HG03432 (cell line): ENCODE measurements at regions not wholly inside any gene's neighbourhood (a gene's known extent, or its start where the extent isn't known, plus 50 kb on each side); places are given as distances from the start of the nearest gene placed in this dataset.
"Not testable (repeated sequence)": the region's sequence is repeated elsewhere in the genome, so short reads cannot be mapped to it uniquely, and the experiment has no call there.

Experiments used
- ATAC-seq: cut with Tn5 transposase; IDR thresholded peaks from one replicate; pipeline ENCODE4 v1.9.1; 2021; ENCODE audit warnings: mild to moderate bottlenecking, moderate library complexity; ENCODE audit not compliant: unreplicated experiment

GRCh38 chr13:58712191-58712590 is 1080.6 kb downstream of the PCDH17 start:
- ATAC-seq: no peak

- ATAC-seq: not testable (repeated sequence)
Measured at GRCh38 chr13:58714016-58714415, 1082.5 kb downstream of the PCDH17 start.

GRCh38 chr13:58721273-58721672 is 1089.7 kb downstream of the PCDH17 start:
- ATAC-seq: no peak

DNA sequence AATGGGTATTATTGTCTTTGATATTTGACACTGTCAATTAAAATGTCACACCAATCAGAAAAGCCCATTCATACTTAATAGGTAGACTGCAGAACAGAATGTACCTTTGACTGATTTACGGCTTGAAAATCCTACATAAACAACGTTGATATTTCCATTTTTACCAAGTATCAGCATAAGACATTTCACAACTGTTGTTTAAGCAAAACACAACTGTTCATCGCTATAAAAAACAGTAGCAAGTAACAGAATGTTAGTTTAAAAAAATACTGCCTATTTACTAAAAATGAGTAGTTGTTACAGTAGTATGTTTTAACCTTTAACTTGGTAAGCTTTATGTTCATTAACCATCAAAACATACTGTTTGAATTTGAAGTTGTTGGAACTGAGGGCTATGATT is 1096.6 kb downstream of the PCDH17 start:
- no peak for ATAC-seq

GRCh38 chr13:58729361-58729760 is 1097.8 kb downstream of the PCDH17 start:
- no peak for ATAC-seq

- no peak for ATAC-seq
Measured at GRCh38 chr13:58744686-58745085, 1113.1 kb downstream of the PCDH17 start.

GRCh38 chr13:58767566-58767965 is 1136.0 kb downstream of the PCDH17 start:
- no peak for ATAC-seq

GRCh38 chr13:58773280-58773859 is 1141.8 kb downstream of the PCDH17 start:
- no peak for ATAC-seq

GRCh38 chr13:58782736-58783135 is 1151.2 kb downstream of the PCDH17 start:
- ATAC-seq: no peak

GRCh38 chr13:58792854-58793253 is 1161.3 kb downstream of the PCDH17 start:
- ATAC-seq: no peak

DNA sequence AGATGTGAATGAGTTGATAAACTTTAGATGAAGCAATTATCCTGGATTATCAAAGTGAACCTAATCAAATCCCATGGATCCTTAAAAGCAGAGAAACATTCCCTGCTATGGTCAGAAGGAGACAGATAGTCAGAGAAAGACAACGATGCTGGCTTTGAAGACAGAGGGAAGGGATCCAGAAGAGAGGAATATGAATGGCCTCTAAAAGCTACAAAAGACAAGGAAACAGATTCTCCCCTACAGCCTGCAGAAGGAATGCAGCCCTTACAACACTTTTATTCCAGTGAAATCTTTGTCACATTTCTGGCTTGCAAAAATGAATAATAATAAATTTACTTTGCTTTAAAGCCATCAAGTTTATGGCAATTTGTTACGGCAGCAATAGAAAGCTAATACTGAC is 1164.2 kb downstream of the PCDH17 start:
- ATAC-seq: no peak

DNA sequence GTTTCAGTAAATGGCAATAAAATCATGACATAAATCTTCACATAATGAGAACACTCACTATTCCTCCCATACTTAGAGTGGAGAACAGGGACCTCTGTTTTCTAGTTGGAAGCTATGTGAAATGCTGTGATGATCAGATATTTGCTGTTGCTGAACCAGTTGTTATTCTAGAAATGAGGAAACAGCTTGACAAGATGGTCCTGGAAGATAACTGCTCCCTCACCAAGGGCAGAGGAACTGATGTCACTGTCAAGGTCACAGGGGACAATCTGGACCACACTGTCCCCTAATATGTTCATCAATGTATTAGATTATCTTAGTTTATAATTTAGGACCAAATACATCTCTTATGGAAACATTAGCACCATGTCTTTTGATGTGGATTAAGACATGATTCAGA is 1173.3 kb downstream of the PCDH17 start:
- no peak for ATAC-seq

DNA sequence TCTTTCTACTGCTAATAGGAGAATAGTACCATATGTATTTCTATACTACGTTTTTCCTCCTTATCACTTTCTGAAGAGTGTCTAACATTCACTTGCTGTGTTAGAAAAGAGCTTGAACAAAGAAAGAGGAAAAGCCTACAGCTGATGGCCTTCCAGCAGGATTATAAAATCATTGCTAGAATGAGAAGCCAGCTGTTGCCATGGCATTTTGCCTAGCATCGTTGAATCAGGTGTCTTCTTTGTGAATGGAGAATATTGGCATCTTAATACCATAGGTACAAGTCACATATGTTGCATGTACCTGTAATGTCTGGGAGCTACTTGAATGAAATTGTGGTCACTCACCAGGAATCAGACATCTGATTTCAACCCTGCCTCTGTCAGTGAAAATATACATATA is 1174.9 kb downstream of the PCDH17 start:
- ATAC-seq: no peak

DNA sequence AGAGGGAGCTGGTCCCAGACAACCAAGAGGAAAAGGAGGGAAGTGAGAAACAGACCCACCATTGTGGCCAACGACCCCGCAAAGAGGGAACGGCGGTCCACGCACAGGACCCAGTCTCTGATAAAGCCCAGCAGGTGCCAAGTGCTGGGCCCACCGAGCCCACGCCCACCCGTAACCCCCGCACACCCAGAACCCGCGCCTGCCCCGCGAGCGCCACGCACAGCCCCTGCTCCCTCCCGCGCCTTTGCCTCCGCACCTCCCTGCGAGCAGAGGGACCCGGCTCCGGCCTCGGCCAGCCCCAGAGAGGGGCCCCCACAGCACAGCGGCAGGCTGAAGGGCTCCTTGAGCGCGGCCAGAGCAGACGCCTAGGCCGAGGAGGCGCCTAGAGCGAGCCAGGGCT is 1192.2 kb downstream of the PCDH17 start:
- no peak for ATAC-seq

DNA sequence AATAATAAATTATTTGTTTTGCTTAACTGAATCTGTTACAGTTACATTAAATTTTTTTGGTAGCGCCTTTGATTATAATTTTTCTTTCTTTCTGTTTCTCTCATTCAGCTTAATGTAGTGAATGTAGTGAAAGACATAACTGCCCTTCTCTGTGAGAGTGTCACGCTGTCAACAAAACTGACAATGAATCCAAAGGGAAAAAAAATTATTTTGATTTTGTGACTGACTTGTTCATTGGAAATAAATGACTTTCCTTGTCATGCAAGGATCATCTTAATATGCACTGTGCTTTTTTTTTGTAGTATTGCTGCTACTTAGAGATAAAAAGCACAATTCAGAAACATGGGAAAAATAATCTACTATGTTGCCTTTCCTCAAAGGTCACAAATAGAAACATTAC is 1196.4 kb downstream of the PCDH17 start:
- ATAC-seq: no peak

DNA sequence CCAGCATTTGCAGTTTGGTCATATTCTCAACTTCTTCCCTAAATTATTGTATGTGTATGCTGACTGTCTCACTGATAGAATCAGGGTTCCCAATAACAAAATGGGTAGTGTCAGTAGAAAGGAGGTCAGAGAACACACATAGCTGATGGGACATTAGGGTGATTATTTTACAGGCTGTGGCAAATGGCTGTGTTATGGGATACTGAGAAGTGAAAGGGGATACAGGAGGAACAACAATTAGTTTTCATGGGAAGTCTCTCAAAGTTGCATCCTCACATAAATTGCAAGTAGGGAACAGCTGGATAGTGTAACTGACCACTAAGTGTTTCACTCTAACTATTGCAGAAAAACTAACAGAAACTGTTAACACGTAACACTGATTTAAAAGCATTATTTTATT is 1199.3 kb downstream of the PCDH17 start:
- no peak for ATAC-seq

- ATAC-seq: no peak
Measured at GRCh38 chr13:58838615-58839014, 1207.1 kb downstream of the PCDH17 start.

GRCh38 chr13:58843071-58843470 is 1211.5 kb downstream of the PCDH17 start:
- no peak for ATAC-seq

DNA sequence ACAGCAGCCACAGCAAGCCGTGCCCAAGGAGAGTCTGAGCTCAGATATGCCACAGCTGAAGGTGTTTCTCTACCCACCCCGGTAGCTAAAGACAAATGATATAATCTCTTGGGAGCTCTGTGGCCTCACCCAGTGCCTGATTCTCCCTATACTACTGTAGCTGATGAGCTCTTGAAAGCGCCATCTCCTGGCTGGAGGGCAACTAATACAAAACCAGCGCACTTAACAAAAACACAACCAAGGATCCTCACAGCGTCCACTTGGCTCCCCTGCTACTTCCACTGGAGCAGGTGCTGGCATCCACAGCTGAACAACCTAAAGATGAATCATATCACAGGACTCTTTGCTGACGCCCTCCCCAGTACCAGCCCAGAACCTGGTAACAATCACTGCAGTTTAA is 1212.0 kb downstream of the PCDH17 start:
- ATAC-seq: no peak

DNA sequence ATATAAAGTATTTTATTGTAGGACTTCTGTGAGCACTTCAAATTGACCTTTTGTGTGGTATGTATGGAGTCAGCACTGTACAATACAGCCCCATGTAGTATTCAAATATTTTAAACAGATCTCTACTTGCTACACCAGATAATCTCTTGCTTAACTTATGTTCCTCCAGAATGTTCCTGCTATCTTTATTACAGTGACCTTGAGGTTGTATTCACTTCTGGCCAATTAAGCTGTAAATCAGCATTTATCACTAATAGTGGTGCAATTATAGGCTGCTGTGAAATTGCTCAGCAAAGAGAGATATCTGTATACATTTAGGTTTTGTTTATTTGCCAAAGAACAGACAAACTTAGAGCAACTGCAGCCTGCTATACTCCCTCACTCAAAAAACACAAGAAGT is 1218.6 kb downstream of the PCDH17 start:
- no peak for ATAC-seq

DNA sequence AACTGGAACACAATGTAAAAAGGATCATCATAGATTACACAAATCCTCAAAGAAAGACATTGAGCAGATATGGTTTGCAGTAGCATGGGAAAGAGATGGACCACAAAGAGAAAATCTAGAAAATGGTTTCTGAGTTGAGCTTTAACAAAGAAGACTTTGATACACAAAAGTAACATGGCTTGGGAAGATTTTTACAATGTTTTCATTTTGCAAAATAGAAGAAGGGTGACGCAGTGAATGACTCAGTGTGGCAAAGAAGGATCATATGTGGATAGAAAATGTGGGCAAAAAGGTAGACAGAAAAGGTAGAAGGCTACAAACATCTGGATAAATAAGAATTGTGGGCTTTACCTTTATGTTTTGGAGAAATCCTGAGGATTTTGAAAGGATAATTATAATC is 1220.5 kb downstream of the PCDH17 start:
- no peak for ATAC-seq

- ATAC-seq: no peak
Measured at GRCh38 chr13:58855283-58855682, 1223.7 kb downstream of the PCDH17 start.

GRCh38 chr13:58858870-58859371 is 1227.4 kb downstream of the PCDH17 start:
- ATAC-seq: no peak
